Hepatic stellate cell (primary cell): ENCODE measurements at regions not wholly inside any gene's neighbourhood (a gene's known extent, or its start where the extent isn't known, plus 50 kb on each side); places are given as distances from the start of the nearest gene placed in this dataset.
A peak's percentile ranks its signal among the peaks of the same experiment; 100 is the strongest.

Source experiments
- DNase-seq: peaks from one replicate; pipeline ENCODE4 v3.0.0; 2011; ENCODE audit warnings: low spot score

GRCh38 chr9:88757406-88758010 is 222.5 kb downstream of the NXNL2 start:
- no peak for DNase-seq

GRCh38 chr9:88759364-88759763 is 224.4 kb downstream of the NXNL2 start:
- no peak for DNase-seq

GRCh38 chr9:88766778-88767503 is 224.3 kb upstream of the S1PR3 start:
- DNase-seq, result no peak

- DNase-seq, result no peak
Measured at GRCh38 chr9:88767504-88767790, 223.8 kb upstream of the S1PR3 start.

- no peak for DNase-seq
Measured at GRCh38 chr9:88772575-88772974, 218.7 kb upstream of the S1PR3 start.

- no peak for DNase-seq
Measured at GRCh38 chr9:88773126-88773525, 218.1 kb upstream of the S1PR3 start.

GRCh38 chr9:88773627-88774244 is 217.5 kb upstream of the S1PR3 start:
- DNase-seq, result no peak

- peak; percentile 28 for DNase-seq
Measured at GRCh38 chr9:88775037-88775471, 216.2 kb upstream of the S1PR3 start.

- DNase-seq, result no peak
Measured at GRCh38 chr9:88775559-88775958, 215.7 kb upstream of the S1PR3 start.

GRCh38 chr9:88775966-88776365 is 215.3 kb upstream of the S1PR3 start:
- no peak for DNase-seq

- DNase-seq, result peak; percentile 48
Measured at GRCh38 chr9:88776717-88777497, 214.4 kb upstream of the S1PR3 start.

- DNase-seq, result peak; percentile 37
Measured at GRCh38 chr9:88777498-88778312, 213.6 kb upstream of the S1PR3 start.

GRCh38 chr9:88781628-88782391 is 209.5 kb upstream of the S1PR3 start:
- DNase-seq, result peak; percentile 53

GRCh38 chr9:88782931-88783710 is 208.1 kb upstream of the S1PR3 start:
- DNase-seq, result no peak

GRCh38 chr9:88783711-88784083 is 207.6 kb upstream of the S1PR3 start:
- DNase-seq, result no peak

- no peak for DNase-seq
Measured at GRCh38 chr9:88784960-88785359, 206.3 kb upstream of the S1PR3 start.

GRCh38 chr9:88786291-88787079 is 204.8 kb upstream of the S1PR3 start:
- no peak for DNase-seq

- DNase-seq, result no peak
Measured at GRCh38 chr9:88789785-88790184, 201.5 kb upstream of the S1PR3 start.

GRCh38 chr9:88791105-88791805 is 200.0 kb upstream of the S1PR3 start:
- peak; percentile 23 for DNase-seq
